ENCODE measurements at regions not wholly inside any gene's neighbourhood (a gene's known extent, or its start where the extent isn't known, plus 50 kb on each side); places are given as distances from the start of the nearest gene placed in this dataset.

- no peak for ATAC-seq (ENCODE audit: low read depth)
- Histone ChIP-seq H3K18ac (ENCODE audit: low read depth, low read length) (no peak overlapping the region), H4K20me1 (ENCODE audit: insufficient read depth, low read length) (no peaks in the 10 kb centered on the region), H3K27ac (ENCODE audit: insufficient read depth, low read length) (no peak overlapping the region), H4K8ac (ENCODE audit: low read depth in 2 of 2, low read length in 2 of 2) (no peak overlapping the region), H3K4me3 (ENCODE audit: insufficient read depth, low read depth, low read length) (no peak overlapping the region), H3K4ac (ENCODE audit: low read depth, low read length) (no peak overlapping the region), H2AFZ (replicated peaks; ENCODE audit: low read length, poor library complexity) (no peak overlapping the region), H2AK5ac (ENCODE audit: low read depth, low read length) (no peak overlapping the region), H2BK120ac (ENCODE audit: low read depth, low read length) (no peak overlapping the region), H3K9me1 (ENCODE audit: insufficient read depth, low read length) (no peaks in the 10 kb centered on the region), H3K9ac (ENCODE audit: low read depth, low read length) (no peak overlapping the region), H3K14ac (replicated peaks; ENCODE audit: low read depth, low read length) (no peak overlapping the region), H3K4me2 (ENCODE audit: low read depth, low read length) (no peak overlapping the region), H2BK15ac (ENCODE audit: low read depth, low read length) (no peak overlapping the region), H3K27me3 (ENCODE audit: control insufficient read depth, insufficient read depth, low read length) (no peaks in the 10 kb centered on the region), H3K4me1 (ENCODE audit: control insufficient read depth, insufficient read depth, low read length) (no peaks in the 10 kb centered on the region), H2BK5ac (ENCODE audit: low read depth, low read length, poor library complexity, severe bottlenecking) (no peak overlapping the region), H4K91ac (ENCODE audit: insufficient read depth, low read depth, low read length) (no peak overlapping the region), H3K9me3 (ENCODE audit: control insufficient read depth, insufficient read depth, low read length) (peaks cover 16% of the 10 kb centered on the region), H3K79me1 (ENCODE audit: low read depth in 1 of 2, low read length in 2 of 2) (no peaks in the 10 kb centered on the region), H4K5ac (ENCODE audit: low read depth, low read length) (no peak overlapping the region), H3K36me3 (ENCODE audit: control insufficient read depth, insufficient read depth, low read length) (no peaks in the 10 kb centered on the region), H2BK20ac (ENCODE audit: low read depth, low read length) (no peak overlapping the region), H3K56ac (ENCODE audit: extremely low read depth, insufficient read depth, low read length) (no peak overlapping the region), H3K23ac (ENCODE audit: low read depth, low read length) (no peak overlapping the region), H2AK9ac (replicated peaks; ENCODE audit: low read depth, low read length, poor library complexity) (no peak overlapping the region)
- intact Hi-C loops (cut with micrococcal nuclease) (no loop called here), in situ Hi-C loops (cut with MboI; ENCODE audit: low sequenced_read_pairs) (no loop called here), dilution Hi-C loops (cut with HindIII; ENCODE audit: low sequenced_read_pairs, unreplicated experiment) (no loop called here)
- no TSS peak for BruUV-seq (replicated peaks)
- TF ChIP-seq POLR2A (IDR thresholded peaks at IDR 0.05; ENCODE audit: low read depth, low read length) (no peak), FOS (IDR thresholded peaks at IDR 0.05; ENCODE audit: low read depth, low read length) (no peak), CHD1 (IDR thresholded peaks at IDR 0.05; ENCODE audit: low read depth, low read length) (no peak), MAZ (IDR thresholded peaks at IDR 0.05; ENCODE audit: borderline replicate concordance, low read depth, low read length) (no peak)
- TF ChIP-seq, protein P1, sequence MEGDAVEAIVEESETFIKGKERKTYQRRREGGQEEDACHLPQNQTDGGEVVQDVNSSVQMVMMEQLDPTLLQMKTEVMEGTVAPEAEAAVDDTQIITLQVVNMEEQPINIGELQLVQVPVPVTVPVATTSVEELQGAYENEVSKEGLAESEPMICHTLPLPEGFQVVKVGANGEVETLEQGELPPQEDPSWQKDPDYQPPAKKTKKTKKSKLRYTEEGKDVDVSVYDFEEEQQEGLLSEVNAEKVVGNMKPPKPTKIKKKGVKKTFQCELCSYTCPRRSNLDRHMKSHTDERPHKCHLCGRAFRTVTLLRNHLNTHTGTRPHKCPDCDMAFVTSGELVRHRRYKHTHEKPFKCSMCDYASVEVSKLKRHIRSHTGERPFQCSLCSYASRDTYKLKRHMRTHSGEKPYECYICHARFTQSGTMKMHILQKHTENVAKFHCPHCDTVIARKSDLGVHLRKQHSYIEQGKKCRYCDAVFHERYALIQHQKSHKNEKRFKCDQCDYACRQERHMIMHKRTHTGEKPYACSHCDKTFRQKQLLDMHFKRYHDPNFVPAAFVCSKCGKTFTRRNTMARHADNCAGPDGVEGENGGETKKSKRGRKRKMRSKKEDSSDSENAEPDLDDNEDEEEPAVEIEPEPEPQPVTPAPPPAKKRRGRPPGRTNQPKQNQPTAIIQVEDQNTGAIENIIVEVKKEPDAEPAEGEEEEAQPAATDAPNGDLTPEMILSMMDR (conservative IDR thresholded peaks at IDR 0.05; ENCODE audit: low read depth, low read length) = no peak
- ChIA-PET CTCF (no interaction called here), POLR2A (ENCODE audit: unreplicated experiment) (no interaction called here)
- no CpG with 5 or more reads among the region's 5 CpGs for WGBS, 2 experiments (ENCODE audit: extremely low coverage in 2 of 2, insufficient read length in 1 of 2)
- DNase-seq = no peak
These were observed 1062.1 kb downstream of the BRD1 start for GRCh38 chr22:48765595-48765994.

All from IMR-90 (cell line).